ENCODE measurements at regions not wholly inside any gene's neighbourhood (a gene's known extent, or its start where the extent isn't known, plus 50 kb on each side); places are given as distances from the start of the nearest gene placed in this dataset.

GRCh38 chr3:8438507-8439079 is 63.0 kb upstream of the LMCD1 start:
- TF ChIP-seq CTCF (conservative IDR thresholded peaks at IDR 0.05 in 1 of 2, IDR thresholded peaks at IDR 0.05 in 1 of 2; ENCODE audit: low read depth in 1 of 2, low read length in 2 of 2) = no peak
- no peak for TF ChIP-seq EZH2 (IDR thresholded peaks at IDR 0.05; ENCODE audit: low read length, missing control alignments)
